Ovary (tissue), 3 donors: ENCODE measurements at regions not wholly inside any gene's neighbourhood (a gene's known extent, or its start where the extent isn't known, plus 50 kb on each side); places are given as distances from the start of the nearest gene placed in this dataset.

ENCODE experiments used
- EP300 ChIP-seq: sonication (generic); formaldehyde crosslinking; IDR thresholded peaks from one replicate; pipeline ENCODE4 v1.6.1; 2017; ENCODE audit warnings: antibody characterized with exemption
- POLR2A ChIP-seq: fragments of 450-650 bp; IDR thresholded peaks from one replicate; pipeline ENCODE4 v1.6.1; 2017; ENCODE audit warnings: antibody characterized with exemption, mild to moderate bottlenecking, moderate library complexity
- TF ChIP-seq, protein P1 (sequence below), 3 donors: fragments of 450-650 bp in 2 of 3; fragments of 200-600 bp in 1 of 3; IDR thresholded peaks; one replicate each; pipeline versions ENCODE4 v1.5.1 to v1.8.0; 2016 to 2022; ENCODE audit warnings: antibody characterized with exemption in 3 of 3, mild to moderate bottlenecking in 1 of 3
- donor health status: DM: no; HTN: no; CAD: no.

DNA sequence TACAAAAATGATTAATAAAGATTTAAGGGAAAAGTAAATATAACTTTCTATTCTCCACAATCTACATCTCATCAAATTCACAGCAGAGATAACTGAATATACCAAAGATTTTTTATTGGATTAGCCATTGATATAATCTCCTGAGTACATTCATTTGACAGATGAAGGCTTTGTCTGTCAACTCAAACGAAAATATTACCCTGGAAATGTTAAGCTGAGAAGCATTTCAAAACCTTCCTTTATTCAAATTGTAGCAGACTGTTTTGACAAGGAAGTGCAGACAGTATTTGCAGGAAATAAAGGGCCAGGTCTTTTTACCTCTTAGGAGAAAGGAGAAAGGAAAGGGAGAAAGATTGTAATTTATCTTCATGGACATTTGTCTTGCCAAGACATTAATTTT is 473.5 kb downstream of the TMEM182 start:
- TF ChIP-seq, protein P1, sequence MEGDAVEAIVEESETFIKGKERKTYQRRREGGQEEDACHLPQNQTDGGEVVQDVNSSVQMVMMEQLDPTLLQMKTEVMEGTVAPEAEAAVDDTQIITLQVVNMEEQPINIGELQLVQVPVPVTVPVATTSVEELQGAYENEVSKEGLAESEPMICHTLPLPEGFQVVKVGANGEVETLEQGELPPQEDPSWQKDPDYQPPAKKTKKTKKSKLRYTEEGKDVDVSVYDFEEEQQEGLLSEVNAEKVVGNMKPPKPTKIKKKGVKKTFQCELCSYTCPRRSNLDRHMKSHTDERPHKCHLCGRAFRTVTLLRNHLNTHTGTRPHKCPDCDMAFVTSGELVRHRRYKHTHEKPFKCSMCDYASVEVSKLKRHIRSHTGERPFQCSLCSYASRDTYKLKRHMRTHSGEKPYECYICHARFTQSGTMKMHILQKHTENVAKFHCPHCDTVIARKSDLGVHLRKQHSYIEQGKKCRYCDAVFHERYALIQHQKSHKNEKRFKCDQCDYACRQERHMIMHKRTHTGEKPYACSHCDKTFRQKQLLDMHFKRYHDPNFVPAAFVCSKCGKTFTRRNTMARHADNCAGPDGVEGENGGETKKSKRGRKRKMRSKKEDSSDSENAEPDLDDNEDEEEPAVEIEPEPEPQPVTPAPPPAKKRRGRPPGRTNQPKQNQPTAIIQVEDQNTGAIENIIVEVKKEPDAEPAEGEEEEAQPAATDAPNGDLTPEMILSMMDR (IDR thresholded peaks at IDR 0.05) = no peak
- TF ChIP-seq EP300 = no peak
- no peak for TF ChIP-seq POLR2A
